Dendritic cell treated with granulocyte-macrophage colony-stimulating factor and Interleukin-4, amounts not matched to agents 40 ng/mL and 50 ng/mL, for 4 days (primary cell): ENCODE measurements at regions not wholly inside any gene's neighbourhood (a gene's known extent, or its start where the extent isn't known, plus 50 kb on each side); places are given as distances from the start of the nearest gene placed in this dataset.
"Not testable (repeated sequence)": the region's sequence is repeated elsewhere in the genome, so short reads cannot be mapped to it uniquely, and the experiment has no call there.

ENCODE experiments used
- H3K27ac Mint-ChIP-seq: one replicate; pipeline ENCODE4 v1.8.0; 2022; ENCODE audit warnings: mild to moderate bottlenecking, mixed read lengths
- H3K27me3 Mint-ChIP-seq: one replicate; pipeline ENCODE4 v1.8.0; 2022; ENCODE audit warnings: mild to moderate bottlenecking, mixed read lengths
- H3K36me3 Mint-ChIP-seq: one replicate; pipeline ENCODE4 v1.8.0; 2022; ENCODE audit warnings: low read depth, mixed read lengths
- H3K4me1 Mint-ChIP-seq: one replicate; pipeline ENCODE4 v1.8.0; 2022; ENCODE audit warnings: low read depth, mixed read lengths
- H3K4me3 Mint-ChIP-seq: one replicate; pipeline ENCODE4 v1.8.0; 2022; ENCODE audit warnings: mild to moderate bottlenecking, moderate library complexity, mixed read lengths
- H3K9me3 Mint-ChIP-seq: one replicate; pipeline ENCODE4 v1.8.0; 2022; ENCODE audit warnings: mixed read lengths
- intact Hi-C: fragments of 100-400 bp; cut with micrococcal nuclease; formaldehyde crosslinking; loops from one replicate; pipeline ENCODE4 v1.15.0; 2022

DNA sequence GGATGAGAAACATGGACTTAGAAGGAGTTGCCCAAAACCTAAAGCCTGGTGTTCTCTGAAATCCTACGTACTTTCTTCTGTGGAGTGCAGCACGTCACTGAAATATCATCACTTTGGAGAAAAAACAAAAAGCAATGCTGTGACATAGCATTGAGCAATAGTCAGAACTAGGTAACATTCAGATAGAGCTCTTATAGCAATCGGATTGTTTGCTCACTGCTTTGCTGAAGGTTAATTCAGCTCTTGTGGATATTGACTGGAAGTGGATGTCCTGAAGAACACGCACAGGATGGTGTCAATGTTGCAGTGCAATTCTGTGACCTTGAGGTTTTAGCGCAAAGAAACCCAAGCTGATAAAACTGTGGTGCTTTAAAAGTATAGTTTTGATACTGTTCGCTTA, 114.2 kb upstream of the GRXCR1 start:
- intact Hi-C loops = no loop called here
- Mint-ChIP-seq H3K27me3 (no peaks in the 10 kb centered on the region), H3K9me3 (no peaks in the 10 kb centered on the region), H3K4me3 (no peak overlapping the region), H3K4me1 (no peaks in the 10 kb centered on the region), H3K27ac (no peak overlapping the region), H3K36me3 (no peaks in the 10 kb centered on the region)

DNA sequence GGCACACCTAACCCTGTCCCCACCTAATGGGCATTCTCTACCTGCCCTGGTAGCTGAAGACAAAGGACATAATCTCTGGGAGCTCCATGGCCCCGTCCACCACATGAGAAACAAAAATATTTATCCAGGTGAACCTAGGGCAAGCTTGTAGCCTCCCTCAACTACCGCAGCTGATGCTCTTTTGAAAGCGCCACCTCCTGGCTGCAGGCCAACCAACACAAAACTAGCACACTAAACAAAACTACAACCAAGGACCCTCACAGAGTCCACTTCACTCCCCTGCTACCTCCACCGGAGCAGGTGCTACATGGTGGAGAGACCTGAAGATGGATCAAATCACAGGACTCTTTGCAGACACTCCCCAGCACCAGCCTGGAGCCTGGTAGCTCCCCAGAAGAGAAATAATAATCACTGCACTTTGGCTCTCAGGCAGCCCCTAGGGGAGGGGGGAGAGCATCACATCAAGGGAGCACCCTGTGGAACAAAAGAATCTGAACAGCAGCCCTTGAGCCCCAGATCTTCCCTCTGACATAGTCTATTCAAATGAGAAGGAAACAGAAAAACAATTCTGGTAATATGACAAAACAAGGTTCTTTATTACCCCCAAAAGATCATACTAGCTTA, 111.3 kb upstream of the ATP8A1 start:
- intact Hi-C loops = no loop called here
- H3K27me3 Mint-ChIP-seq = no peaks in the 10 kb centered on the region
- no peaks in the 10 kb centered on the region for H3K4me1 Mint-ChIP-seq
- no peak overlapping the region for H3K4me3 Mint-ChIP-seq
- H3K36me3 Mint-ChIP-seq = no peaks in the 10 kb centered on the region
- no peak overlapping the region for H3K27ac Mint-ChIP-seq
- peaks cover 14% of the 10 kb centered on the region for H3K9me3 Mint-ChIP-seq

DNA sequence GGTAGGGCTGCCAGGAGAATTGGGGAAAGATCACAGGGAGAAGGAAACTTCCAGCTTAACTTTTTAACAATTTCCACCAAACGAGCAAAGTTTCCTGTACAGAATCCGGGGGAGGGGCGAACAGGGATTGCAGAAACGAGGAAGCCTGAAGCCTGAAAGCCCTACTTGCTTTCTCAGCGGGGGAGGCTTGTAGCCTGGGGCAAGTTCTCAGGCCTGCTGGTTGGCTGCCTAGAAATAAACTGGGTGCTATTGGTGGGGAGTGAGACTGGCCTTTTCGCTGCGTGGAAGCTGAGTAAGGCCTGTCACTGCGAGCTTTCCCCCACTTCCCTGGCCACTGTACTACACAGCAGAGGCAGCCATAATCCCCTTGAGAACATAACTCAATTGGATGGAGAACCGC, 110.8 kb upstream of the ATP8A1 start:
- Mint-ChIP-seq H3K36me3 (no peaks in the 10 kb centered on the region), H3K9me3 (peaks cover 14% of the 10 kb centered on the region), H3K27me3 (no peaks in the 10 kb centered on the region), H3K4me3 (no peak overlapping the region), H3K4me1 (no peaks in the 10 kb centered on the region), H3K27ac (no peak overlapping the region)
- intact Hi-C loops = no loop called here

DNA sequence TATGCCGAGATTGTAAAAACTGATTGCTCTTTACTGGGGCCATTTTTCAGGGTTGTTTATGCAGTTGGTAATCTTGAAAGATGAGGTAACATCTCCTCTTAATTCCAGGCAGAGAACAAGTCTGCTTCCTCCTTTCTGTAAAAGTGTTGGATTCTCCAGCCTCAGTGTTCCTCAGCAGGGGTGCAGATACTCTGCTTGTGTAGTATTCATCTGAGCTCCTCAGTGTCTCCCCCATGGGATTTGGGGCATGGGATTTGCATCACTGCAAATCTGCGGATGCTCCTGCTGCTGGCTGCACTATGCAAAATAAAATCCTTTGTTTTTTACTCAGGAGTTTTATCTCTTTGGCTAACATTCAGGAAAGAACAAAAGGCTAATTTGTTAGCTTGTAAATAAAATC, 104.9 kb upstream of the ATP8A1 start:
- H3K4me3 Mint-ChIP-seq = no peak overlapping the region
- H3K27me3 Mint-ChIP-seq = no peaks in the 10 kb centered on the region
- intact Hi-C loops = no loop called here
- H3K27ac Mint-ChIP-seq = no peak overlapping the region
- H3K9me3 Mint-ChIP-seq = no peaks in the 10 kb centered on the region
- H3K36me3 Mint-ChIP-seq = no peaks in the 10 kb centered on the region
- no peaks in the 10 kb centered on the region for H3K4me1 Mint-ChIP-seq

DNA sequence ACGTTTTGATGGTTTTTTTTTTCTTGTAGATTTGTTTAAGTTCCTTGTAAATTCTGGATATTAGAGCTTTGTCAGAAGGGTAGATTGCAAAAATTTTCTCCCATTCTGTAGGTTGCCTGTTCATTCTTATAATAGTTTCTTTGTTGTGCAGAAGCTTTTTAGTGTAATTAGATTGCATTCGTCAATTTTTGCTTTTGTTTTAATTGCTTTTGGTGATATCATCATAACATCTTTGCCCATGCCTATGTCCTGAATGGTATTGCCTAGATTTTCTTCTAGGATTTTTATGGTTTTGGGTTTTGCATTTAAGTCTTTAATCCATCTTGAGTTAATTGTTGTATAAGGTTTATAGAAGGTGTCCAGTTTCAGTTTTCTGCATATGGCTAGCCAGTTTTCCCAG, 98.1 kb upstream of the ATP8A1 start:
- not testable (repeated sequence) for H3K9me3 Mint-ChIP-seq, H3K27ac Mint-ChIP-seq, H3K4me3 Mint-ChIP-seq, H3K27me3 Mint-ChIP-seq, H3K4me1 Mint-ChIP-seq, H3K36me3 Mint-ChIP-seq
- intact Hi-C loops = loop anchor here (5.0 kb wide), 1 partner anchor 183 kb away; no protein-coding TSS in a partner anchor

DNA sequence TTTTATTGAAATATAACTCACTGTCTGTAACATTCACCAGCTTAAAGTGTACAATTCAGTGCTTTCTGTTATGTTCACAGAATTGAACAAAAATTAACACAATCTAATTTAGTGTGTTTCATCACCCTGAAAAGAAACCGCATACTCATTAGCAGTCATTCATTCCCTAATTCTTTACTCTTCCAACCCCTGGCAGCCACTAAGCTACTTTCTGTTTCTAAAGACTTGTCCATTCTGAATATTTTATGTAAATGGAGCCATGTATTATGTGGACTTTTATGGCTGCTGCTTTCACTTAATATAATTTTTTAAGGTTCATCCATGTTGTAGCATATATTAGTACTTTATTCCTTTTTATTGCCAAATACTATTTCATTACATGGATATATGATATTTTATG, 94.7 kb upstream of the ATP8A1 start:
- H3K27ac Mint-ChIP-seq = no peak overlapping the region
- intact Hi-C loops = loop anchor here (5.0 kb wide), 1 partner anchor 179 kb away; no protein-coding TSS in a partner anchor
- H3K9me3 Mint-ChIP-seq = no peaks in the 10 kb centered on the region
- H3K27me3 Mint-ChIP-seq = no peaks in the 10 kb centered on the region
- no peaks in the 10 kb centered on the region for H3K36me3 Mint-ChIP-seq
- peaks cover 6% of the 10 kb centered on the region for H3K4me1 Mint-ChIP-seq
- H3K4me3 Mint-ChIP-seq = no peak overlapping the region

DNA sequence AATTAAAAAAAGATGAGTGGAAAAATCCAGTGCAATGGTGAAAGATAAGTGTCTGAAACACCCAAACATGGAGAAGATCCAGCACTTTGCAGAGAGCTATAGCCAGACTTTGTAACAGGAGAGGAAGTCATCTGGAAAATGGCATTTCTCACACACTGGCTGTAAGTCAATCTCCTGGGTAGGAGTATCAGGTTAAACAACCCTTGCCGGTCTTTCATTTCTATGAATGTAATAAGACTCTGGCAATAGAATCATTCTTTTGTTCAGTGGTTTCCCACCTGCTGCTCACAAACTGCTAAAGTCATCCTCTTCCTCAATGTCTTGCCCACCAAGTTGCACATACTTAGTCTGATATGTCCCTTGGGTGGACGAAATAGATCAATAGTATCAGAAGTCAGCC, 94.0 kb upstream of the ATP8A1 start:
- Mint-ChIP-seq H3K36me3 (no peaks in the 10 kb centered on the region), H3K4me3 (no peak overlapping the region), H3K4me1 (peaks cover 6% of the 10 kb centered on the region), H3K27me3 (no peaks in the 10 kb centered on the region), H3K27ac (no peak overlapping the region), H3K9me3 (peaks cover 3% of the 10 kb centered on the region)
- intact Hi-C loops = loop anchor here (5.0 kb wide), 1 partner anchor 179 kb away; no protein-coding TSS in a partner anchor

DNA sequence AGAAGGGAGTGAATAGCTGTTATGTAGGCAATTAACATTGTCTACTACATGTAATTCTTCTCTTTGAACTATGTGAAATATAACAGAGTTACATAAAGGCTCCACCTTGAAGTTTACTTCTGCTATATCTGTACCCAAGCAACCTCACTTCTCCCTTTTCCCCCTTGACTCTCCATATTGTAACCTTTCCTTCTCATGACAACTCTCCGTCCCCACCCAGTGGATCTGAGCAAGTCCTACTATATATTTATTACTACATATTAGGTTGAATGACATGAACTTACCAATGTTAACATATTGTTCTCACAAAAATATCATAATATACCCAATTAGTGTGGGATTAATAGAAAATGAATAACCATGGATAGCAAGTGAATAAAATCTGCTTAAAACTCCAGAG, 93.2 kb upstream of the ATP8A1 start:
- Mint-ChIP-seq H3K4me1 (peaks cover 6% of the 10 kb centered on the region), H3K36me3 (no peaks in the 10 kb centered on the region), H3K4me3 (no peak overlapping the region), H3K27me3 (no peaks in the 10 kb centered on the region), H3K9me3 (peaks cover 11% of the 10 kb centered on the region), H3K27ac (no peak overlapping the region)
- intact Hi-C loops = loop anchor here (5.0 kb wide), 1 partner anchor 178 kb away; no protein-coding TSS in a partner anchor

DNA sequence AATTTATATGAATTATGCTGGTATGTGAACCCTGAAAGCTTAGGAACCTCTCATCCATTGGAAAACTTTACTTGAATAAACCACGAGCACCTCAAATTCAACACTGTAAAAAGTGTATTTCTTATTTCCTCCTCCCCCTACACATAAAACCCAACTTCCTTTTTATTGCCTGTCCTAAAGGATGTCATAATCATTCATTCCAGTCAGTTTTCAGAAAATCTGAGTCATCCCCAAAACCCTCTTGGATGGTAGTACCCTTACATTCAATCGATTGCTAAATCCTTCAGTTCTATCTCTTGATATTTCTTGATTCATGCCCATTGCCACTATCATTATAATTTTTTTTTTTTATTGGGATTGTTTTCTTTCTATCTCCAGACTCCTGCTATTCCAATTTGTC, 91.1 kb upstream of the ATP8A1 start:
- H3K9me3 Mint-ChIP-seq = peaks cover 16% of the 10 kb centered on the region
- H3K4me1 Mint-ChIP-seq = peaks cover 6% of the 10 kb centered on the region
- intact Hi-C loops = no loop called here
- no peaks in the 10 kb centered on the region for H3K27me3 Mint-ChIP-seq
- no peaks in the 10 kb centered on the region for H3K36me3 Mint-ChIP-seq
- H3K4me3 Mint-ChIP-seq = no peak overlapping the region
- H3K27ac Mint-ChIP-seq = no peak overlapping the region

DNA sequence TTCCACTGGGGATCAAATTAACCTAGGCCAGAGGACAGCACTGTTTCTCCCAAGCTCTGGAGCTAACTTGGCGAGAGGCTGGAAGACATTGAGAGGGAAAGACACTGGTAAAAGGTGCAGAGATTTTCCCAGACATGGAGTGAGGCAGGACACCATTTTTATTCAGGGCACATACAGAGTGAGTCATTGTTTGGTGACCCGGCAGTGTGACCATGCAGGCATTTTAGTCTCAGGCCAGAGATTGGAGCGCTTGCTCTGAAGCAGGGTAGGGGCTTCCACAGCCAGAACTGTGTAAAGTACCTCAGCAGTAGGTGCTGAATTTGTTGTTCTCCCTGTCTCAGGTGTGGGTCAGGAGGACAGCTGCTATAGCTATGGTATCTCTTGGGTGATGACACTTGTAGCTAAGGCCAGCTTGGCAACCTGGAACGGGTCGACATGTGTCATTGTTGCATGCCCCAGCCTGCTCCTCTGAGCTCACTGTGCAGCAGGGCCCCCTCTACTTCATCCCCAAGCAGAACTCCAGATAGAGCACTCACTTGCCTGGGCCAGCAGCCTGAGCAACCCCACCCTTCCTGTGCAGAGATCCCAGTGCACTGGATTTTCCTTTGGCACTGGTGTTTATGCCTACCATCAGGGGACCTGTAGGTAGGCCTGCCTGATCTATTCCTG, 79.8 kb upstream of the ATP8A1 start:
- no peak overlapping the region for H3K27ac Mint-ChIP-seq
- H3K9me3 Mint-ChIP-seq = peaks cover 50% of the 10 kb centered on the region
- H3K4me3 Mint-ChIP-seq = no peak overlapping the region

DNA sequence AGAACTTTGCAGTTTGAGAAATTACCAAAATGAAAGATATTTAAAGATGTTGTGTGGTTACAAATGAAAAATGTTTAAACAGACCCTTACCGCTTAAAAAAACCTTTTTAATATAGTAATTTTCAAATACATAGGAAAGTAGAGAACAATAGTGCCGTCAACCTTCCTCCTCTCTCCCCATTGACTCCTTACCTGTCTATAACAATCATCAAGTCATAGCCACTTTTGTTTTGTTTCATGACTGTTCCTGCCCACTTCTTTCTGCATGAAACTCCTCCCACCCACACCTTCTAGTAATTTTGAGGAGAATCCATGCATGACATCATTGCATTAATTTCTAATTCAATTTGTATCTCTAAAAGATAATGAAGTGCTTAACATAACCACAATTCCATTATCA, 76.5 kb upstream of the ATP8A1 start:
- Mint-ChIP-seq H3K9me3 (peaks cover 44% of the 10 kb centered on the region), H3K4me1 (no peaks in the 10 kb centered on the region), H3K27ac (no peak overlapping the region), H3K27me3 (no peaks in the 10 kb centered on the region), H3K4me3 (no peak overlapping the region), H3K36me3 (no peaks in the 10 kb centered on the region)
- intact Hi-C loops = no loop called here

More for the DNA sequence above, 79.8 kb upstream of the ATP8A1 start:
- no peaks in the 10 kb centered on the region for H3K36me3 Mint-ChIP-seq
- intact Hi-C loops = no loop called here
- H3K27me3 Mint-ChIP-seq = no peaks in the 10 kb centered on the region
- H3K4me1 Mint-ChIP-seq = no peaks in the 10 kb centered on the region

DNA sequence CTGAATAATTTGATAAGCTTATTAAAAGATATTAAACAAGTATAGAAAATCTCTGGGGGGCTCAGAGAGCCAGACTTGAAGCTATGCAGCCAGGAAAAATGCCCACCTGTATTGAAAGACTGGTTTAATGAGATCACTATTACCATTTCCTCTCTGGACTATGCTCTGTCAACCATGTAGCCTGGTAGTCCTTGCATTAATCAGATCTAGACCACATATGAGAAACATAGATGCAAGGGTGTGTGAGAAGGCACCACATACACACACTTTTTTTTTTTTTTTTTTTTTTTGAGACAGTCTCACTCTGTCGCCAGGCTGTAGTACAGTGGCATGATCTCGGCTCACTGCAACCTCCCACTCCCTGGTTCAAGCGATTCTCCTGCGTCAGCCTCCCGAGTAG, 75.9 kb upstream of the ATP8A1 start:
- Mint-ChIP-seq H3K9me3 (peaks cover 42% of the 10 kb centered on the region), H3K27ac (no peak overlapping the region), H3K36me3 (no peaks in the 10 kb centered on the region), H3K4me3 (no peak overlapping the region), H3K4me1 (no peaks in the 10 kb centered on the region), H3K27me3 (no peaks in the 10 kb centered on the region)
- intact Hi-C loops = no loop called here

DNA sequence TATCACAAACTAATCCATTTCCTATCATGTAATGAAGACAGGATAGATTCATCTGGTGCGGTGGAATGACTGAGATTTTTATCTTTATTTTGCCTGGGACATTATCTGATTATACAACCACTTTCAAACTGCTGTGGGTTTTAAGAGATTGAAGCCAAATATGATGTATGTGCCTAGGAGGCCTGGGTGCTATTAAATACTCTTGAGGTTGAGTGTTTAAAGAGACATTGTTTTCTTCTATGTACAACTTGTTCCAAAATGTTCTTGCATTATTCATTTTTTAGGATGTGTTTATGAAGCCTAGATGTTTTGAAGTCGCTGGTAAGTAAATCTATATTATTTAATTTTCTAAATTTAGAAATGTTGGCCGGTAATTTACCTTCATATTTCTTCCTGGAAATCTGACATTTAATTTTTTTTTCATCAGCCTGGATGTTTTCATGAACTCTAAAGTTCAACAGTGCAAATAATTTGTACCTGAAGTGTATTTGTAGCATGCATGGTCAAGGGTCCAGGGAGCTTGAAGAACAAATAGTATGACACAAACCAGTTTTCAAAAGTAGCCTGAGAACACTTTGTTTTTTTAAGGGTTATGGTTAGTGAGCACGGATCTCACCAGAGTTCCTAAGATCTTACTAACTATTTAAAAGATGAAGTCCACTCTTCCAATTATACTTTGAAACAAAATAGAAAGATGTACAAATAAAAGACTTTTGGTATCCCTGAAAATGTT, 72.8 kb upstream of the ATP8A1 start:
- H3K36me3 Mint-ChIP-seq = no peaks in the 10 kb centered on the region
- H3K27me3 Mint-ChIP-seq = no peaks in the 10 kb centered on the region
- no peak overlapping the region for H3K4me3 Mint-ChIP-seq
- intact Hi-C loops = no loop called here
- no peak overlapping the region for H3K27ac Mint-ChIP-seq
- no peaks in the 10 kb centered on the region for H3K4me1 Mint-ChIP-seq
- peaks cover 25% of the 10 kb centered on the region for H3K9me3 Mint-ChIP-seq

DNA sequence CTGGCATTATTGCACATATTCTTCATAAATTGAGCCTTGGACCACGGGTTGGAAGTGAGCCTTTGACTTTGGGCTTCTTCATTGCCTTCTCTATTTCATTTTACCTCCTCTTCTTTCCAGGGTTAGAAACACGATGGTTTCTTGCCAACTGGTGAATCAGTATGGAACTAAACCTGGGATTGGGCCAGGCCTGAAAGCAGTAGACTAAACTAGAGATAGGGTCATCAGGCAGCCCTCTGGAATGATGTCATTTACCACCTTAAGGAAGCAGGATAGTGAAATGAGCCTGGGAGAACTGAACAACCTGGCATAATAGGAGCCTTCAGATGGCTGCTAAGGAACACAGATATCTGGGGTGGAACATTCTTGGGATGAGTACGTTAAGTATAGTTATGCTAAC, 67.5 kb upstream of the ATP8A1 start:
- H3K4me3 Mint-ChIP-seq = no peak overlapping the region
- H3K27me3 Mint-ChIP-seq = no peaks in the 10 kb centered on the region
- H3K4me1 Mint-ChIP-seq = peaks cover 17% of the 10 kb centered on the region
- peaks cover 14% of the 10 kb centered on the region for H3K9me3 Mint-ChIP-seq
- no peak overlapping the region for H3K27ac Mint-ChIP-seq
- no peaks in the 10 kb centered on the region for H3K36me3 Mint-ChIP-seq
- intact Hi-C loops = no loop called here
